Stimulated activated CD4-positive, alpha-beta T cell treated with anti-CD3 and anti-CD28 coated beads, Interleukin-15, amount 100 ng/mL, for 48 hours (primary cell): ENCODE measurements at regions not wholly inside any gene's neighbourhood (a gene's known extent, or its start where the extent isn't known, plus 50 kb on each side); places are given as distances from the start of the nearest gene placed in this dataset.
"Not testable (repeated sequence)": the region's sequence is repeated elsewhere in the genome, so short reads cannot be mapped to it uniquely, and the experiment has no call there.

ENCODE experiments used
- DNase-seq, 2 donors: peaks; one replicate each; pipeline ENCODE4 v3.0.0-alpha.2; 2020; ENCODE audit warnings: low read depth in 2 of 2

DNA sequence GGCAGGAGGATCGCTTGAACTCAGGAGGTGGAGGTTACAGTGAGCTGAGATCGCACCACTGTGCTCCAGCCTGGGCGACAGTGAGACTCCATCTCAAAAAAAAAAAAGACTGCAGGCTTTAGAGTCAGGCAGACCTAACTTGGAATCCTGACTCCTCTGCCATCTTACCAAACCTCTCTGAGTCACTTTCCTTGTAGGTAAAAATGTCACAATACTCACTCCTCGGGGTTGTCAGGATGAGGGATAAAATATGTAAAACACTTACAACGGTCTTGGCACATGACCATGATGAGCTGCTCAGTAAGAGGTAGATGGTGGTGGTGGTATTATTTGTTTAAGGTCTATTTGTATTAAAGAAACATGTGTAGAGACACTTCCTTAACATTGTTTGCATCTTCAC is 154.1 kb upstream of the PDE1C start:
- DNase-seq: no peak

DNA sequence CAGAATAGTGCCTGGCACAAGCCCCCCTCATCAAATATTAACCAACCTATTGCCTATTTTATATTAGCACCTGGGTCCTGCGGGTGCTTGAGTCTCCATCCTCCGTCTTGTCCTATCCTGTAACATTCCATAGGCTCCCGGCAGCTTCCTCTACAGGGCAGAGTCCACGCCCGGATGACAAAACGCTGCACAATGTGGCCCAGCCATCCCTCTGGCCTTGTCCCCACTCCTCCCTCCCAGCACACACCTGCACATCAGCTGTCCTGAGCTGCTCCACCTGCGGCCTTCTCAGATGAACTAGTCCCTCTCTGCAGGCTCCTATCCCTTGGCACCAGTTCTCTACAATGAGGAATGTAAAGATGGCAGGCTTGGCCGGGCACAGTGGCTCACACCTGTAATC is 153.5 kb upstream of the PDE1C start:
- no peak for DNase-seq

DNA sequence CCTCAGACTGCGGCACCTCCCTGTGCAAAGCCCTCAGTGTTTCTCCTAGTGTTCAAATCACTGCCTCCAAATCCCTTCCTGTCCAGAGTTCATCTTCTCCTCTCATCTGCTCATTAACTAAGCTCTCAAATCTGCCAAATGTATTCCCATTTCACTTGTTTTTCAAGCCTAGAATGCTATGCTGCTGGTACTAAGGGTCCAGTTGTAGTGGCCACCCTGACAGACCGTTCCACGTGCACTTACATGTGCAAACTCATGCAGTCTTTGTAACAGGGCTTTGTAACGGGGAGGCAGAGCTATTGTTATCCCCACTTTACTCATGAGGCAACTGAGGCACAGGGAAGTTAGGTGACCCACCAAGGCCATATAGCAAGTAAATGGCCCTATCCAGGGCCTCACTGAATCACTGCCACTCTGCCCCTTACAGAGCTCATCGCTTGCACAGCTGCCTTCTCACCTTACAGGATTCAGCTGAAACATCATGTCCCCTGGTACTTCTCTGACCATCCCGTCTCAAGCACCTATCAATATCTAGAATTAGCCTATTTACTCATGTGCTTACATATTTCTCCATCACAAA is 153.0 kb upstream of the PDE1C start:
- DNase-seq: no peak

DNA sequence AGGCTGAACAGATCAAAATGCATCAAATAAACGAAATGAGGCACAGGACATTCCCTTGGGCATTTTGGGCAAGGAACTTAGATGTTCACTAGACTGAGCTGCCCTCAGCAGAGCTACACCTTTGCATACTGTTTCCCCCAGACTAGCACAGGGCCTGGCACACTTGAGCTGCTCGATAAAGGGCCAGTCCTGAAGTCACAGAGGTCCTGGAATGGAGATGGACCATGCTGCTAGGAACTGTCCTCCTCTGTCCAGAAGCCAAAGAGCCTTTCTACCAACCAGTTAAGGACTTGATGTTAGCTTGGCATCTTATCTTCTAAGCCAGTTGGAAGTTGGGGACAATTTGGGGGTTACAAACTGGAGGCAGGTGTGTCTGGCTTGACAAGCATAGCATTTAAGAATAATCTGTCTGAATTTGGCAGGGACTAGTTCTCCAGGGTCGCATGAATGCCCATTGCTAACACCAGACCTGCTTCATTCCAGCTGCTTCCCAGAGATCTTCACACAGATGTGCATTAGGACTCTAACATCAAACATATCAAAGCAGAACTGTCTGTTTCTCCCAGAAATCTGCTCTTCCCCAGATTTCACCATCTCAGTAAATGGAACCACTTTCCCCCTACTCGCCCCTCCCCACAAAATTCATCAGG is 152.2 kb upstream of the PDE1C start:
- no peak for DNase-seq

DNA sequence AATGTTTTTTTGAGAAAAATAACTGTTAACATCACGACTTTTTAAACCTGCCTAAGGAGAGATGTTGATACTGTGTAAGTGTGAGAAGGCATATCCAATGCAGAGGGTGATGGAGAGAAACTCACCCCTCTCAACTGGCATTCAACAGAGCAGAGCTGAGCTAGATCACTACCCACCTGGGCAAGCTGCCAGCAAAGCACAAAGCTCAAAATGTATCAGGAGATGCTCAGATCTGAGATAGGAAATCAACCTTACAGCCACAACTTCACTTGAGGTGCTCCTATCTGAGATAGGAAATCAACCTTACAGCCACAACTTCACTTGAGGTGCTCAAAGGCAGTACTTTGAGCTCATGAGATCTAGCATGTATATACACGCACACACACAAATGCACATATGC is 151.5 kb upstream of the PDE1C start:
- DNase-seq: no peak

DNA sequence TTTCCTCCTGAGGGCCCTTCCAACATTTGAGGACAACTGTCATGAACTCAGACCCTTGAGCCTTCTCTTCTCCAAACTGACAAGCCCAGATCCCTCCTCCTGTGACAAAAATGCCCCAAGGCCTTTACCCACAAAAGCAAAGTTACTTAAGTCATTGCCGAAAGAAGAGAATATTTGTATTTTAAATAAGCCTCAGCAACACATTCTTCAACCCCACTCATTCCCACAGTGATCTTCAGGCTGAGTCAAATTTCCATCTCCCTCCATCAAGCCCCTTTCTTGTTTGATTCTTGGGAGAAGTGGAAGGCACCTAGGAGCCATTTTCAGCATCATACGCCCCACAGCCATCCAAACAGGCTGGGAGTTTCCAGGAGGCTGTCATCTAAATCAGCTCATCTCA is 150.8 kb upstream of the PDE1C start:
- DNase-seq: no peak

DNA sequence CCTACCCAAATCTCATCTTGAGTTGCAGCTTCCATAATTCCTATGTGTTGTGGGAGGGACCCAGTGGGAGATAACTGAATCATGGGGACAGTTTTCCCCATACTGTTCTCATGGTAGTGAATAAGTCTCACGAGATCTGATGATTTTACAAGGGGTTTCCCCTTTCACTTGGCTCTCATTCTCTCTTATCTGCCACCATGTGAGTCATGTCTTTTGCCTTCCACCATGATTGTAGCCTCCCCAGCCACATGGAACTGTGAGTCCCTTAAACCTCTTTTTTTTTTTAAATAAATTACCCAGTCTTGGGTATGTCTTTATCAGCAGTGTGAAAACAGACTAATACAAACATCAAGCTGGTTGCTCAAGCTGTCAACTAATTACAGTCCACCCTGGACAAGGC is 149.6 kb upstream of the PDE1C start:
- not testable (repeated sequence) for DNase-seq

DNA sequence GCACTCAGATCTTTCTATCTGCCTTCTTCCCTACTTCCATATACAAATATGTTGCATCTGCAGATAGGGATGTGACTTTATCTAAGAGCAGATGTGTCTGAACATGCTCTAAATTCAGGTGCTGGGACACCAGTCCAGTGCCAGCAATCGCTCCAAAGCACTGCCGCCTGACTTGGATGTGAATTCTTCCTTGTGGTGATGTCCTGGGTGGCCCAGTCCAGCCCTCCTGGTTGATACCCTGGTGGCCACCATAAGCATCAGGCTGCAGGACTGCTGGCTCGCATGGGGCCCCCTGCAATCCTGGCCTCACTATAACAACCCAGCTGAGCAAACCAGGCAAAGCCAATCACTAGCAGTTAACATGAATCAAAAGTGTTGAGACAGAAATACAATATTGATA is 149.2 kb upstream of the PDE1C start:
- no peak for DNase-seq

DNA sequence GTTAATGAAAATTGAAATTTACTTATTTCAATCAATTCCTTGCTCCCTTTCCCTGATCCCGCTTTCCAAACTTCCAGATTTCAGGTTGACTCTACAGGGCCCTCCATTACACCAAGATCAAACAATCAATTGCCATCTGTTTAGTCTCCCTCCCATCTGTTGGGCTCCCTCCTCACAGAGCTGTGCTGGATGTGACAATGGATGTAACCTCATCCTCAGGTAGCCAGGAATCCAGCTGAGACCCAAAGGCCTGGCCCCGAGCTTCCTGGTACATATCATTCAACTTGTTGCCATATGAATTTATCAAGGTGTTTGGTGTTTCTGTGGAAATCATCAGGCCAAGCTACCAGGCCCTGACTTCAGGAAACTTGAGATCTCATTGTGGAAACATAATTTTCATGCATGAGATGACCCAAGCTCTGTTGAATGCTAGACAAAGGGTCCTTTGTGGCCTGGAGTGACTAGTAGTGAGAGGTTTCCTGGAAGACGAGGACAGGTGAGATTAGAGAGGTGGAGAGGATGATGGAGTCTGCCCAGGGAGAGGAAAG is 148.6 kb upstream of the PDE1C start:
- DNase-seq: no peak

DNA sequence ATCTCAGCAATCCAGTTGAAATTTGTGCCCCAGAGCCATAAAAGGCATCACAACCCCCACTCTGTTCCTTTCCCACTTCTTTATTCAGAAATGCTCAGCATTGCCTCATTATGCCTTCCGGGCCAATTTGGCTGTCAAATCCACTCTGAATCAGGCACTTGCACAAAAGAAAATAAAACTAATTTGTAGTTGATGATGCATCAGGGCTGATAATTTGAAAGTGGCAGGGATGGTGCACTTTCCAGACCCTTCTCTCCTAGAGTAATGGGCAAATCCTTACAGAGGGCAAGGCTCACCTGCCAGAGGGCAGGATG is 147.9 kb upstream of the PDE1C start:
- no peak for DNase-seq

DNA sequence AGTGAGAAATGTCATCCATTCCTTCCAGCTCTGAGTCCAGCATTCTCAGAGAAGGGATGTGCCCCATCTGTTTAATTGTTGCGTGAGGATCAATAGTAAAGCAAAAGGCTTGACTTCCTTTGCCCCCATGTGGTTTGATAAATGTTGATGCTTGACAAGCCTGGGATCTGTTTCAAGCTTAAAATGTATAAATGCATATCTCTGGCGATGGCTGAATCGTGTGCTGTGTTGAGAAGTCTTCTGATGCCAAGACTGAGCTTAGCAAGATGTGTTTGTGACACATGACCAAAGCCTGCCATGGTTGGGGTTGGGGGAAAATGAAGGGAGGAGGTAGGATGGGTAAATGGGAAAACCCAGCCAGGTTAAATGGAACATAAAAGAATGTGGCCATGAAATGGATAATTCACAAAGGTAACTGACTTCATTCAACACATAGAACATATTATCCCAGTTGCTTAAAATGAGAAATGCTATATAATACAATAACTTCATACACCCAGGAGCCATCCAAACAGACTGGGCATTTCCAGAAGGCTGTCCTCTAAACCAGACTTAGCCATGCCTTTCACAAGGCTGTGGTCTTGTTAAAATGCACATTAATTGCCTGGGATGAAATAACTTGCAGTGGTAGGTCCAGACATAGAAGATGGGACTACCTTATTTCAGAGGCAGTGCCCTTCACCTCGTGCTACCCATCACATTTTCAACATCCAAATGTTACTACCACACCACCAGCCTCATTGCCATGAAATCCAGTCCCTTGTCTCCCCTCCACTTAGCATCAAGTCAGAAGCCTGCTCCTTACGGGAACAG is 147.3 kb upstream of the PDE1C start:
- no peak for DNase-seq

DNA sequence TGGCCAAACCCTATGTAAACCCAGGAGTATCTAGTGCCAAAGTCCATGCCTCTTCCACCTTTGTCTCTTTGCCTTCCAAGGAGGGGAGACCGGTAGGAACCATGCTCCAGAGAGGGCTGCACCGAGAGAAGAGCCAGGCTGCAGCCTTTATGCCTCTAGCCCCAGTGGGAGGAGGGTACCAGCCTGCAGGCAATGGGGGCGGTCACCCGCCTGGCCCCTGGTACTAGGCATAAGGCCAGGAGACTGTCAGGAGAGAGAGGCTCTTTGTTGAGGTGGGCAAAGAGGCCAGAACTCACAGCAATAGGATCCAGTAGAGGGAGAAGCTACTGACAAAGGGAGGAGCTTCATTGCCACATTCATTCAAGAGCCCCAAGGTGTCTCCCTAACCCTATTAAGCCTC is 146.6 kb upstream of the PDE1C start:
- no peak for DNase-seq

DNA sequence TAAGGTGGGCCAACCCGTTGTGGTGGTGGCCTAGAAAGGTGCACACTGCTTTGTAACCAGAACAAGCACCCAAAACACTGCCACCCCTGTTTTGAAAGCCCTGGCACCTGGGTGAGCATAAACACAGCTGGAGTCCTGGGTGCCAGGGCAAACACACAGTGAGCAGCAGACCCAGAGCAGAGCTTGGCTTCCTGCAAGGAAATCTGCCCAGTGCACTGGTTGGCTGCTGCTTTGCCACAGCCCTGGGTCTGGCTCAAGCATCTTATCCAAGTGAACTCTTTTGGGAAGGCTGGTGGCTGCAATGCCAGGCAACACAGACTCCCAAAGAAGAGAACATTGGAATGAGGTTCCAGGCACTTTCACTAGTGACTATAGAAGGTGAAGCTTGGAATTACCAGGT is 145.5 kb upstream of the PDE1C start:
- no peak for DNase-seq

DNA sequence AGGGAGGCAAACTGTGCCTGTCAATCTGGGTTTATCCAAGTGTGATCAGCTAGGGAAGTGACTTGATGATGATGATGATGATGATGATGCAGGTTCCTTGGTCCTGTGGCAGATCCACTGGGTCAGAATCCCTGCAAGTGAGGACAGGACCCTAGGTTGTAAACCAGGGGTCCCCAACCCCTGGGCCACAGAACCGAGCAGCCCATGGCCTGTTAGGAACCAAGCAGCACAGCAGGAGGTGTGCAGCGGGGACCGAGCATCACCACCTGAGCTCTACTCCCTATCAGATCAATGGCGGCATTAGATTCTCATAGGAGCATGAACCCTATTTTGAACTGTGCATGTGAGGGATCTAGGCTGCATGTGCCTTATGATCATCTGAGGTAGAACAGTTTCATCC is 144.7 kb upstream of the PDE1C start:
- no peak for DNase-seq

DNA sequence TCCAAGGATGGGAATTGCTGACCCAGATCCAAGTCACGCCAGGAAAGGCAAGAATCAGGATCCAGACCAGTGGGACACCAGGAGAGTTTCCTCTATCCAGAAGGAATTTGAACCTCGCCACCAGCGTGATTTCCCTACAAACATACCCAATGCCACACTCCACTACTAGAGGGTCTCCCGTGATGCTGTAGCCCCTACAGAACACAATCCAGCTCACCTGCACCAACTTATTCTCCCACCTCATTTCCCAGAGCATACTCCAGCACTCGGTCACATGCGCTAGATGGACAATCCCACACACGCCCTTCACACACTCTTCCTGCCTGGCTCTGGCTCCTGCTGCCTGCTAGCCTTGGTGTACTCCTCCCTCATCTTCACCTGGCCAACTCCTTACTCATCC is 142.1 kb upstream of the PDE1C start:
- no peak for DNase-seq

DNA sequence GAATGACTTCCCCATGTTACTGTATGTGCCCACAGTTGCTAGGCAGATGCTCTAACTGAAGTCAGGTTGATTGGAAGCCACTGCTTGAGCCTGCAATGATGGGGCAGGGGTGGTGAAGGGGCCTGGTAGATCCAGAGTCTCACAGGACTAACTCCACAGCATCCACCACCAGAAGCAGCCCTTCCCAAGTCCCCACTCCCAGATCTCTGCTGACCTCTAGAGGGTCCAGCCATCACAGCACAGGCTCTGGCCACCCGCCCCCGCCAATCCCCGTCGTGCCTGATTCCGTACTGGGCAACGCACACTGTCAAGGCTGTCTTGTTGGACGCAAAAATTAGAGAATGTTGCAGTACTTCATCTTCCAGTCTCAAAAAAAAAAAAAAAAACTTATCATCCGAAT is 136.8 kb upstream of the PDE1C start:
- no peak for DNase-seq

DNA sequence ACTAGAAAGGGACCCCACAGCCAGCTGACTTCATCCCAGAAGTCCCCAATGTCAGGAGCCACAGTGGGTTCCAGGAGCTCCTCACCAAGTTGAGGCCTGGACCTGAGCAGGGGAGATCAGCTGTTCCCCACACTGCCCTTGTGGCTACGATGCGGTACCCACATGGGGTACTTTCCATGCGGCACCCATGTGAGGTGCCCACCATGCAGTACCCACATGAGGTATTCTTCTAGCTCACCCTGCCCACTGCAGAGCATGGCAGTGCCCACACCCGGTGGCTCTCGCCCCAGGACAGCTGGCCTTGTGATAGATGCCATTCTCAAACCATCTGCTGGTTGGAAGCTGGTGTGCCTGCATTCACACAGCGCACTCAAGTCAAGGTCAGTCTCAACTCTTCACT is 136.3 kb upstream of the PDE1C start:
- DNase-seq: no peak

DNA sequence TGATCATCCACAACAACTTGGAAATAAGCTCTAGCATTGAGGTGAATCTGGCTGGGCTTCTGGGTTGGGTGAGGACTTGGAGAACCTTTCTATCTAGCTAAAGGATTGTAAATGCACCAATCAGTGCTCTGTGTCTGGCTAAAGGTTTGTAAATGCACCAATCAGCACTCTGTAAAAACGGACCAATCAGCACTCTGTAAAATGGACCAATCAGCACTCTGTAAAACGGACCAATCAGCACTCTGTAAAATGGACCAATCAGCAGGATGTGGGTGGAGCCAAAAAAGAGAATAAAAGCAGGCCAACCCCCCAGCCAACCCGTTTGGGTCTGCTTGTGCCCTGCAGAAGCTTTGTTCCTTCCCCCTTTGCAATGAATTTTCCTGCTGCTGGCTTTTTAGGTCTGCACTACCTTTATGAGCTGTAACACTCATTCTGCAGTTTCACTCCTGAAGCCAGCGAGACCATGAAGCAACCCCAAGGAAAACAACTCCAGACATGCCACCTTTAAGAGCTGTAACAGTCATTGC is 135.2 kb upstream of the PDE1C start:
- DNase-seq: not testable (repeated sequence)

DNA sequence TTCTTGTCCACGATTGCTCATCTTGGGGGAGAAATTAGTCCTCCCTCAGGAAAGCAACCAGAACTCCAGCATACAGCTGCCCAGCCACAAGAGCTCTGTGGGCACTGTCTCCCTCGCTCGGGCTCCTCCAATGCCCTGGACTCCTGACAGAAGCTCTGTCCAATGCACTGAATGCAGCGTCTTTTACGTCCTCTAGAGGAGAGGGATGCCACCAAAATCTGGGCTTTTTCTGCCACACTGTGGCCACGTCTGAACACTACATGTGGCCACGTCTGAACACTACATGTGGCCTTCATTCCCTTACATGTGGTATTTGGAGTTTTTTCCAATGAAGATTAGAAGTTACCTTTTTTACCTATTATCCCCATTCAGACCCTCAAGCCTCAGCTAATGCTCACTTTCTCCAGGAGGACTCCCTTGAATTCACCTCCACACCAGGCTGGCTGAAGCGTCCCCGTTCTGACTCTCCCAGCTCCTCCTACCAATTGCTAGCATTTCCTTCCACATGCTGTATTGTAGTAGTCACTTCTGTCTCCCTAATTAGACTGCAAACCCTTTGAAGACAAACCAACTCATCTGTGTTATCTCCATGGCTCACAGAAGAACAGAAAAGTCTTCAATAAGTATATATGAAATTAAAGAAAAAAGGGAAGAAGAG is 134.3 kb upstream of the PDE1C start:
- DNase-seq: no peak

DNA sequence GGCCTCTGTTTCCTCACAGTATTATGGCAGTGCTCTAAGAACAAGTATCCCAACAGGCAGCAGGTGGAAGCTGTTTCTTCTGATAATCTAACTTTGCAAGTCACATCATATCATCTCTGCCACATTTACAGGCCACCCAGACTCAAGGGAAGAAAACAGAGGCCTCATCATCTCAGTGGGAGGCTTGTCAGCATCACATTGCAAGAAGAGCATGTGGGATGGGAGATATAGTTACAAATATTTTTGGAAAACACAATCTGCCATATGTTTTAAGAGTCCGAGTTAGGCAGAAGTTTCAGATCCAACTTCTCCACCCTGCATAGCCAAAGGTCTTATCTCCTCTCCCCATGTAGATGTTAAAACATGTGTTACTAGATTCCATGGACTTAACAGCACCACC is 130.4 kb upstream of the PDE1C start:
- no peak for DNase-seq

DNA sequence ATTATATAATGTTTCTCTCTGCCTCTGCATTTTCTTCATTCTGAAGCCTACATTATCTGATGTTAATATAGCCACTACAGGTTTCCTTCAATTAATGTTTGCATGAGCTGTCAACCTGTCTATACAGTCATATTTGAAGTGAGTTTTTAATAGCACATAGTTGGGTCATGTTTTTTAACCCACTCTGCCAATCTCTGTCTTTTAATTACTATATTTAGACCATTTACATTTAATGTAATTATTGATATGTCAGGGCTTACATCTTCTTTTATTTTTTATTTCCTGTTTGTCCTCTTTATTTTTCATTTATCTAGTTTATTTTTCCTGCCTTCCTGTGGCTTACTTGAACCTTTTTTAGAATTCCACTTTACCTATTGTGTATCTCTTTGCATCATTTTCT is 124.3 kb upstream of the PDE1C start:
- DNase-seq: no peak

DNA sequence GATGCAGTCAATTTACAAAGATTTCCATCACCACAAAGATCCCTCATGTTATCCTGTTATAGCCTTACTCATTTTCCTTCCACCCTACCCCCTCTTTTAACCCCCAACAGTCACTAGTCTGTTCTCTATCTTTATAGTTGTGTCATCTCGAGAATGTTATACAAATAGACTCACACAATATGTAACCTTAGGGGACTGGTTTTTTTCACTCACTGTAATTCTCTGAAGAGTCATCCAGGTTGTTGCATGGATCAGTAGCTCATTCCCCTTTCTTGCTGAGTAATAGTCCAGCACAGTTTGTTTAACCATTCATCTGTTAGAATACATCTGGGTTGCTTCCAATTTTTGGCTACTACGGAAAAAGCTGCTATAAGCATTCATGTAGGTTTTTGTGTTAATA is 121.1 kb upstream of the PDE1C start:
- DNase-seq: no peak
